ENCODE measurements at regions not wholly inside any gene's neighbourhood (a gene's known extent, or its start where the extent isn't known, plus 50 kb on each side); places are given as distances from the start of the nearest gene placed in this dataset.

DNA sequence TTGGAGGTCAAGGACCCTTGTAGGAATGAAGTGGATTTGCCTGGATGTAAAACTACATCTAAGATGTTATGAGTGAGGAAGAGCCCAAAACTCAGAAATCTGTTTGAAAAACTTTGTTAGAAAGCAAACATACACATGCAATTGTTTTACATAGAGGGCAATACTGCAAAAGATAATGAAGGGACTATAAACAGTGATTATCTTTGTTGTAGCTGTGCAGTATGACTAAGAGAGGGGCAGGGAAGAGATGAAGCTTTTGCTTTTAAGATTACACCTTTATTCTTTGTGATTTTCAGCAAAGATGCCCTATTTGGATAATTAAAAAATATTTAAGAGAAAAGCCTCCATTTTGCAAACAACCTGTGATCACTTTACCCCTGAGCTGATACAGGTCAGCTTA lies 839.9 kb upstream of the RBFOX1 start:
- DNase-seq, result no peak

GRCh38 chr16:6484935-6485334 lies 847.7 kb upstream of the RBFOX1 start:
- DNase-seq, result no peak

DNA sequence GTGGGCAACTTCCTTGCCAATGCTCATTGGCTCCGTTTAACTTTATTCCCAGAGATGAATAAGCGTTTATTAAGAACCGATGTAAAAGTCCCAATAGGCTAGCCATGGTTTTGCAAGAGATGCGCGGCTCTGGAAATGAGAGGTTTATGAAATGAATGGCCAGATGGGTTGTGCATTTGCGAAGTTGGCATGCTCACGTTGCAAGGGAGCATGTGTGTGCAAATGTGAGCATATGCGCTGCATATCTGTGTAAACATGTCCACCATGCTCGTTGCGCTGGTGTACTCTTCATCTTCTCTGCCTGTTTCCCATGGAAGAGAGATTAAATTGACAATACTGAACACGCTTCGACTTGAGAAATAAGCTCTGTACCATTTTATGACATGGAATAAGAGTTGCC lies 848.6 kb upstream of the RBFOX1 start:
- no peak for DNase-seq

DNA sequence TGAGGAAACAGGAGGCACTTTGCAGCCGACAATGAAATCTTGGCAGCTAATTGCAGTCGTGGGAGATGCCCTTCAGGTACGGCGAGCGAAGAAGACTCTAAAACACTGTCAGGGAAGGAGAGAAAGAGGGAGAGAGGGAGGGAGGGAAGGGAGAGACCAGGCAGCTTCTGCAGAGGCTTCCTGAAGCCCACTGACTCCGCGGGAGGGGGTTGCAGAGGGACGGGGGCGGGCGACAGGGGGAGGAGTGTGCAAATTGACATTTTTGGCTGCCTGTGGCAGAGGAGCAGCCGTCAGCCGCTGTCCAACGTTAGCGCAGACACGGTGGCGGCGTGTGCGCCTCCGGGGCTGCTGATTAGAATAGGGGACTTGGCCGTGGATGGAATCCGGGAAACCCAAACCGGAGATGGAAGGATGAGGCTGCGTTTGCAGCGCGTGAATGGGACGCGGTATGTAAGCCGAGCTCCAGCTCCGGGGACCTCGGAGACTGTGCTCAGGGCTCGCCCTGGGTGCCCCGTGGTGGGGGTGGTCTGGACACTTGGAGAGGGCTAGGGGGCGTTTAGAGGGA lies 849.1 kb upstream of the RBFOX1 start:
- no peak for DNase-seq

- peak; percentile 10 for DNase-seq
These were observed 849.8 kb upstream of the RBFOX1 start for GRCh38 chr16:6482696-6483468.

GRCh38 chr16:6481894-6482293 lies 850.8 kb upstream of the RBFOX1 start:
- DNase-seq, result no peak

DNA sequence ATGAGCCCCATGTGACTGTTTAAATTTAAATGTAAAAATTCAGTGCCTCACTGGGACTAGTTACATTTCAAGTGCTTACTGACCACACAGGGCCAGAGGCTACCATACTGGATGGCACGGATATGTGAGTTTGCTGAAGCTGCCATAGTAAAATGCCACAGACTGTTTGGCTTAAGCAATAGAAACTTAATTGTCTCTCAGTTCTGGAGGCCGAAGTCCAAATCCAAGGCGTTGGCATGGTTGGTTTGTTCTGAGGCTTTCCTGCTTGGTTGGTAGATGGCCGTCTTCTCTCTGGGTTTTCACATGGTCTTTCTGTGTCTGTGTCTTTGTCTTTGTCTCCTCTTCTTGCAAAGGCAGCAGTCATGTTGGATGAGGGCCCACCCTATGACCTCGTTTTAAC lies 878.9 kb upstream of the RBFOX1 start:
- DNase-seq, result no peak

GRCh38 chr16:6447021-6447790 lies 885.4 kb upstream of the RBFOX1 start:
- DNase-seq, result no peak

- DNase-seq, result no peak
These were observed 886.3 kb upstream of the RBFOX1 start for GRCh38 chr16:6446370-6446769.

GRCh38 chr16:6439129-6439528 lies 893.5 kb upstream of the RBFOX1 start:
- no peak for DNase-seq

DNA sequence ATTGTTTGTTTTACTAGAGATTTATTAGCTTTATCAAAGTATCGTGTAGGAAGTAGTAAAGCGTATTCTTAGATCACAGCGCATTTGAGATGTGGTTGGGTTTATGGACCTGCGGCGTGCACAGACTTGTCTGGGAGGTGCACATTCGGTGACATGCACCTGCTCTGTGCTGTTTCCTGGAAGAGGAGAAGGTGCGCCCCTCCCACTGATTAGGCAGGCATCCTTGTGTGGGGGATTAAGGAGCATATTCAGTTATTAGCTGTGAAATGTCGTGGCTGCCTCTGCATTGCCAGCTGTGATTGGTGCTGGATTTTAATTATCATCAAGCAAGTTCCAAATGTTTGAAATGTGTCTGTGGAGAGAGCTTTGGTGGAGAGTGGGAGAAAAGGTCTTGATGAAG lies 903.8 kb upstream of the RBFOX1 start:
- DNase-seq, result no peak

- DNase-seq, result no peak
These were observed 905.0 kb upstream of the RBFOX1 start for GRCh38 chr16:6427621-6428020.

DNA sequence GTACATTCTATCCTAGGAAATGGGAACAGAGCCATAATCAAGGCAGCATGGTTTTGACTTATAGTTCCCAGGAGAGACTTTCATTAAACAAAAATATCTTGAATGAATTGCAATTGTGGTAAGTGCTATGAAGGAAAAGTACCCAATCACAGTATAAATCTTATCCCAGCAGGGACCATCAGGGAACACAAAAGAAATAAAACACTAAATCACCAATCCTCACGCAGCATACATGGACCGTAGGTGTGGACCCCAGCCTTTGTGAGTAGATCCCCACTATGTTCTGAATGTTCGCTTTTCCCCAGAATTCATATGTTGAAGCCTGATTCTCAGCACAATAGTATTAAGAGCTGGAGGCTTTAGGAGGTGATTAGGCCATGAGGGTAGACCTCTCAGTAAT lies 925.0 kb upstream of the RBFOX1 start:
- no peak for DNase-seq

GRCh38 chr16:6406028-6406427 lies 926.6 kb upstream of the RBFOX1 start:
- no peak for DNase-seq

GRCh38 chr16:6382924-6383459 lies 949.7 kb upstream of the RBFOX1 start:
- DNase-seq, result peak; percentile 23

- DNase-seq, result no peak
These were observed 950.7 kb upstream of the RBFOX1 start for GRCh38 chr16:6381896-6382295.

DNA sequence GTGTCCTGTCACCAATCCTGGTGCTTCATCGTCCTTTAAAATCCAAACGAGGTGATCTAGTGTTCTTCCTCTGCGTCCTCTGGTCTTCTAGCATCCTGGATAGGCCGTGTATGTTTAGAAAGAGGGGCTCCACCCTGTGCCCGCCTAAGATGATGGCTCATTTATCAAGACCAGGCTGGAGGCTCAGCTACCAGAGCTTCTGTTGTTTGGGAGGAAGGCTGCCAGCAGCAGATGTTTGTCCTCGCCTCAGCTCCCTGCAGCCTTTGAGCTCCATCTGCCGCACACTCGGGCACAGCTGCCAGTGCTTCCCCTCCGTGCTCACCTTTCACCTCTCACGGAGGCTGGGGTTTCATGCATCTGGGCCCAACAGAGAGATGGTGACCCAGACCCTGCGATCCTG lies 954.7 kb upstream of the RBFOX1 start:
- DNase-seq, result no peak

- DNase-seq, result no peak
These were observed 957.1 kb upstream of the RBFOX1 start for GRCh38 chr16:6375465-6376075.

- DNase-seq, result no peak
These were observed 957.8 kb upstream of the RBFOX1 start for GRCh38 chr16:6374821-6375220.

DNA sequence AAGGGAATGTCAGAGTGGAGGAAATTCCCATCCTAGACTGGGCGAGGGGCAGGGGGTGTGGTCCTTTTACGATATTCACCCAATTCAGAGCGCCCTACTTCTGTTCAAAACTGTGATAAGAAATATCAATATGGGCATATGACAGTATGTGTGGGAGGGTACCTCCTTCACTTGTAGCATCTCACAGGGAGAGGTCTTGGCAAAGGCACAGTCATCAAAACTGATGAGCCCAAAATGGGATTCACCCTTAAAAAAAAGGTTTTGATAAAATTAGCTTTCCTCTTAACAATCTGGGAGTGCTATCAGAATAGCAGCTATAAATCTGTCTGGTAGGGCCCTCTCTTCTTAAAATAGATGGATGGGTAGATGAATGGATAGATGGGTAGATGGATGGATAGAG lies 967.8 kb upstream of the RBFOX1 start:
- no peak for DNase-seq

DNA sequence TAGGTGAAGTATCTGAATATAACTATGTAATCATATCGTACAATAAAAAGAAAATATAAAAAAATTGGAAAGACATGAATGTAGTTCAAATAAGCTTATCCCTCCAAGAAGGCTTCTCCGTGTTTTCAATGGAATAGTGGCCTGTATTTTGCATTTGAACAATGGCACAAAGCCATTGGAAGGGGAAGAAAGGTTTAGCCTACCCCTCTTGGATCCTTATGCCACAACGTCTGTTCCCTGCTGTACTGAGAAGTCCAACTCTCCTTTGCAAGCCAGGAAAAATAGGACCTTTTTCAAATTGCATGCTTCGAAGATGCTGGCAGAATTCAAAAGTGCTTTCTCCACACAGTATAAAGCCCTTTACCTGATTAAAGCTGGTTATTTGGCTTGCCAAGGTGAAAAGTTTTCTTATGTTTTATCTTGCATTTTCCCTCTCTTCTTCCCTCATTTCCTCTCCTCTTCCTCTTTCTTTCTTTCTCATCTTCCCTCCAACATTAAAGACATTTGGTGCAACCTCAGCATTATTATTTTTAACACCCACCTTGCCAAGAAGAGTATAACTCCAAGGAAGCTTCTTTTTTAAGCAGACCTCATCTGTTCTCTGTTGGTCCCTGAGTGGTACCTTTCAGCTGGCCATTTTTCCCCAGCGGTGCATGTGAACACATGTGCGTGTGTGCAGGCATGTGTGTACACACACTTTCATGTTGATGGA lies 968.6 kb upstream of the RBFOX1 start:
- DNase-seq, result no peak

GRCh38 chr16:6363396-6363795 lies 969.2 kb upstream of the RBFOX1 start:
- no peak for DNase-seq

GRCh38 chr16:6362321-6362720 lies 970.3 kb upstream of the RBFOX1 start:
- DNase-seq, result no peak

Measured in midbrain (tissue), 1 donor.